ENCODE measurements at regions not wholly inside any gene's neighbourhood (a gene's known extent, or its start where the extent isn't known, plus 50 kb on each side); places are given as distances from the start of the nearest gene placed in this dataset.

GRCh38 chr12:18919871-18920511 is 182.1 kb downstream of the CAPZA3 start:
- no peak for TF ChIP-seq EZH2 (IDR thresholded peaks at IDR 0.05; ENCODE audit: borderline replicate concordance, low read depth, low read length, severe bottlenecking)
- TF ChIP-seq CTCF (IDR thresholded peaks at IDR 0.05; ENCODE audit: extremely low read depth in 1 of 2, insufficient read depth in 1 of 2, low read depth in 1 of 2, low read length in 2 of 2): no peak
